ENCODE measurements at regions not wholly inside any gene's neighbourhood (a gene's known extent, or its start where the extent isn't known, plus 50 kb on each side); places are given as distances from the start of the nearest gene placed in this dataset.

DNA sequence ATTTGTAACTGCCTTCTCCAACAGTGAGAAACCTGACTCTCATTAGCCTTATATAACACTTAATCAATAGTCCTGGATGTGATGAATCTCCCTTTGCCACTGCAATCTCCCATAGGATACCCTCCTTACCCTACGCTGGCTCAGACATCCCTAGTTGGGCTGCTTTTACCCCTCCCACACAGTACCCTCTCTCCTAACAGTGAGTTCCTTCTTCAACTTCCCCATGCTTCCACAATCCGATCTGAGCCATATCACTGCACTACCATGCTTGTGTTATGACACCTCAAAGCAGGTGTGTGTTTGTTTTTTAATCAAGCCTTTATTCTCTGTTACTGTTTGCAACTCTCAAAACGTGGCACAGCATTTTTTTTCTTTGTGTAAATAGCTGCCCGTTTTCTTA, 60.5 kb upstream of the C9orf72 start:
- Histone ChIP-seq H4K20me1 (ENCODE audit: insufficient read depth, low read length, poor library complexity, severe bottlenecking) (no peaks in the 10 kb centered on the region), H3K4me3 (ENCODE audit: low read length, poor library complexity, severe bottlenecking) (no peak overlapping the region), H3K79me2 (ENCODE audit: insufficient read depth, low read length) (no peaks in the 10 kb centered on the region), H3K27me3 (ENCODE audit: insufficient read depth, low read length, poor library complexity, severe bottlenecking) (no peaks in the 10 kb centered on the region), H3K9me2 (replicated peaks; ENCODE audit: low read depth, low read length) (no peaks in the 10 kb centered on the region), H3F3A (ENCODE audit: low read depth) (no peaks in the 10 kb centered on the region), H3K9ac (ENCODE audit: low read depth, low read length, poor library complexity, severe bottlenecking) (no peak overlapping the region), H3K4me1 (ENCODE audit: insufficient read depth, low read length, poor library complexity, severe bottlenecking) (no peaks in the 10 kb centered on the region), H3K9me3 (ENCODE audit: insufficient read depth, low read depth, low read length) (no peaks in the 10 kb centered on the region), H2AFZ (ENCODE audit: low read length) (no peak overlapping the region), H3K4me2 (ENCODE audit: low read depth, low read length, poor library complexity, severe bottlenecking) (no peak overlapping the region), H3K36me3 (ENCODE audit: insufficient read depth, low read length) (no peaks in the 10 kb centered on the region)
- TF ChIP-seq, protein P1, sequence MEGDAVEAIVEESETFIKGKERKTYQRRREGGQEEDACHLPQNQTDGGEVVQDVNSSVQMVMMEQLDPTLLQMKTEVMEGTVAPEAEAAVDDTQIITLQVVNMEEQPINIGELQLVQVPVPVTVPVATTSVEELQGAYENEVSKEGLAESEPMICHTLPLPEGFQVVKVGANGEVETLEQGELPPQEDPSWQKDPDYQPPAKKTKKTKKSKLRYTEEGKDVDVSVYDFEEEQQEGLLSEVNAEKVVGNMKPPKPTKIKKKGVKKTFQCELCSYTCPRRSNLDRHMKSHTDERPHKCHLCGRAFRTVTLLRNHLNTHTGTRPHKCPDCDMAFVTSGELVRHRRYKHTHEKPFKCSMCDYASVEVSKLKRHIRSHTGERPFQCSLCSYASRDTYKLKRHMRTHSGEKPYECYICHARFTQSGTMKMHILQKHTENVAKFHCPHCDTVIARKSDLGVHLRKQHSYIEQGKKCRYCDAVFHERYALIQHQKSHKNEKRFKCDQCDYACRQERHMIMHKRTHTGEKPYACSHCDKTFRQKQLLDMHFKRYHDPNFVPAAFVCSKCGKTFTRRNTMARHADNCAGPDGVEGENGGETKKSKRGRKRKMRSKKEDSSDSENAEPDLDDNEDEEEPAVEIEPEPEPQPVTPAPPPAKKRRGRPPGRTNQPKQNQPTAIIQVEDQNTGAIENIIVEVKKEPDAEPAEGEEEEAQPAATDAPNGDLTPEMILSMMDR (conservative IDR thresholded peaks at IDR 0.05; ENCODE audit: low read length): no peak
- TF ChIP-seq EZH2phosphoT487 (IDR thresholded peaks at IDR 0.05; ENCODE audit: borderline replicate concordance): no peak

DNA sequence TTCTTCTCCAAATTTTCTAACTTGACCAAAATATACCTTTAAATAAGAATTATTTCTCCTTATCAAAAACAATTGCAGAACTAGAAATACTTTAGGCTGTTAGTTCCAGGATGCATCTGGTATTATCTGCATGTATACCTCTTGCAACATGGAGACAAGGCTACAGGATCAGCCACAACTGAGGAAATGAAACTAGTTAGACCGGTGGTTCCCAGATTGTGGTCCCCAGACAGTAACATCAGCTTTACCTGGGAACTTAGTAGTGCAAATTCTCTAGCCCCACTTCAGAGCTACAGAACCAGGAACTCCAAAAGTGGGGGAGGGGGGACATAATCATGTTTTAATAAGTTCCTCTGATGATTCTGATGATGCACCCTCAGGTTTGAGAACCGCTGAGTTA, 61.6 kb upstream of the C9orf72 start:
- Histone ChIP-seq H3K27me3 (ENCODE audit: insufficient read depth, low read length, poor library complexity, severe bottlenecking) (no peaks in the 10 kb centered on the region), H3K4me2 (ENCODE audit: low read depth, low read length, poor library complexity, severe bottlenecking) (no peak overlapping the region), H3K9ac (ENCODE audit: low read depth, low read length, poor library complexity, severe bottlenecking) (no peak overlapping the region), H2AFZ (ENCODE audit: low read length) (no peak overlapping the region), H3F3A (ENCODE audit: low read depth) (no peaks in the 10 kb centered on the region), H3K36me3 (ENCODE audit: insufficient read depth, low read length) (no peaks in the 10 kb centered on the region), H4K20me1 (ENCODE audit: insufficient read depth, low read length, poor library complexity, severe bottlenecking) (no peaks in the 10 kb centered on the region), H3K9me3 (ENCODE audit: insufficient read depth, low read depth, low read length) (no peaks in the 10 kb centered on the region), H3K4me3 (ENCODE audit: low read length, poor library complexity, severe bottlenecking) (no peak overlapping the region), H3K4me1 (ENCODE audit: insufficient read depth, low read length, poor library complexity, severe bottlenecking) (no peaks in the 10 kb centered on the region), H3K9me2 (replicated peaks; ENCODE audit: low read depth, low read length) (no peaks in the 10 kb centered on the region), H3K79me2 (ENCODE audit: insufficient read depth, low read length) (no peaks in the 10 kb centered on the region)
- TF ChIP-seq, protein P1 (conservative IDR thresholded peaks at IDR 0.05; ENCODE audit: low read length): no peak
- TF ChIP-seq EZH2phosphoT487 (IDR thresholded peaks at IDR 0.05; ENCODE audit: borderline replicate concordance): no peak

DNA sequence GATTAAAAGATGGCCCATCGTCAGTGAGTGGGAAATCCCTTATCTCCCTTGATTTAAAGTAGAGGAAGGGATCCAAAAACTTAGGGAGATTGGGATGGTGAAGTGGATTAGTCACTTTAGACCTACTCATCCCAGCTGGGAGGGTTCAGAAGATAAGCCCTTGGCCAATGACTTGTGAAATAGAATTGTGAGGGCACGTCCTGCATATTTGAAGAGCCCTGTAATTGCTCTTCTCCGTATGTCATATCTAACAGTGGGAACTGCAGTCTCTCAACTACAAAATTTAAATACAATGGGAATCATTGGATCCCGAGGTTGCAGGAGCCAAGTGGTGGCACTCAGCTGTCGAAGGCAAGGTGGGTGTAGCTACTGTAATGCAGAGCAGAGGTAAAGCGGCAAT, 65.4 kb upstream of the C9orf72 start:
- Histone ChIP-seq H3K36me3 (ENCODE audit: insufficient read depth, low read length) (no peaks in the 10 kb centered on the region), H3K79me2 (ENCODE audit: insufficient read depth, low read length) (no peaks in the 10 kb centered on the region), H4K20me1 (ENCODE audit: insufficient read depth, low read length, poor library complexity, severe bottlenecking) (no peaks in the 10 kb centered on the region), H3K4me1 (ENCODE audit: insufficient read depth, low read length, poor library complexity, severe bottlenecking) (no peaks in the 10 kb centered on the region), H3K9me2 (replicated peaks; ENCODE audit: low read depth, low read length) (no peaks in the 10 kb centered on the region), H3K4me2 (ENCODE audit: low read depth, low read length, poor library complexity, severe bottlenecking) (no peak overlapping the region), H2AFZ (ENCODE audit: low read length) (no peak overlapping the region), H3F3A (ENCODE audit: low read depth) (no peaks in the 10 kb centered on the region), H3K4me3 (ENCODE audit: low read length, poor library complexity, severe bottlenecking) (no peak overlapping the region), H3K9ac (ENCODE audit: low read depth, low read length, poor library complexity, severe bottlenecking) (no peak overlapping the region), H3K27me3 (ENCODE audit: insufficient read depth, low read length, poor library complexity, severe bottlenecking) (no peaks in the 10 kb centered on the region), H3K9me3 (ENCODE audit: insufficient read depth, low read depth, low read length) (no peaks in the 10 kb centered on the region)
- TF ChIP-seq EZH2phosphoT487 (IDR thresholded peaks at IDR 0.05; ENCODE audit: borderline replicate concordance): no peak
- TF ChIP-seq, protein P1 (conservative IDR thresholded peaks at IDR 0.05; ENCODE audit: low read length): no peak

Data from Loucy (cell line).